Heart left ventricle (tissue), 13 donors: ENCODE measurements at regions not wholly inside any gene's neighbourhood (a gene's known extent, or its start where the extent isn't known, plus 50 kb on each side); places are given as distances from the start of the nearest gene placed in this dataset.

Experiments used
- CTCF ChIP-seq, 12 donors: fragments of 200-600 bp; sonication (generic) in 4 of 12; IDR thresholded peaks; one replicate each; pipeline versions ENCODE4 v1.5.0 to v1.8.0; 2018 to 2022; ENCODE audit warnings: antibody characterized with exemption in 12 of 12, mild to moderate bottlenecking in 5 of 12
- POLR2A ChIP-seq, 2 donors: fragments of 450-650 bp; IDR thresholded peaks; one replicate each; pipeline ENCODE4 v1.6.1; 2017; ENCODE audit warnings: antibody characterized with exemption in 2 of 2, mild to moderate bottlenecking in 2 of 2, moderate library complexity in 2 of 2
- donor health status: ischemic (EF 13 %, LVEDD 7.1; RV severe dilation, severe dysfunction).
- donor health status: DM: no; HTN: yes; CAD: no.
- donor health status: DM: no; HTN: no; CAD: no.
- donor health status: ischemic (EF 25% LVEDD 6.9; RV normal size, moderate dysfunction).
- donor health status: ischemic (EF 25% LVEDD 5.7; RV mildly dilated, moderate dysfunction).
- donor health status: ischemic (EF 35%, LVEDD 5.7; RV mildly dilated, moderate dysfunction).
- donor health status: nonischemic (EF 11% LVEDD 7.7; RV severe dilation, severe dysfunction).
- donor health status: DM: yes; HTN: yes; CAD: no.
- donor health status: PGD.
- donor health status: ischemic (EF 29% LVEDD 5.4; RV normal size, mild dysfunction).
- donor health status: nonischemic (EF 23%, LVEDD 6.1; RV moderate dilation, normal function).

- TF ChIP-seq CTCF (IDR thresholded peaks at IDR 0.05) = no peak
- no peak for TF ChIP-seq POLR2A (IDR thresholded peaks at IDR 0.05)
Measured at GRCh38 chr1:10935724-10936123, 76.7 kb upstream of the TARDBP start.
